KMS-11 (cell line): ENCODE measurements at regions not wholly inside any gene's neighbourhood (a gene's known extent, or its start where the extent isn't known, plus 50 kb on each side); places are given as distances from the start of the nearest gene placed in this dataset.

Experiments
- H2AFZ ChIP-seq: fragments of 200-600 bp; sonication (generic); 2 replicates; pipeline ENCODE4 v1.6.1; 2016; ENCODE audit warnings: antibody characterized with exemption, mixed run types, low read depth
- H3K27ac ChIP-seq: fragments of 200-600 bp; sonication (generic); 2 replicates; pipeline ENCODE4 v1.6.1; 2016; ENCODE audit warnings: mild to moderate bottlenecking, mixed run types
- H3K27me3 ChIP-seq: fragments of 200-600 bp; sonication (generic); 2 replicates; pipeline ENCODE4 v1.6.1; 2017; ENCODE audit warnings: mild to moderate bottlenecking, low read depth, mixed run types, moderate library complexity; ENCODE audit not compliant: insufficient read depth
- H3K36me3 ChIP-seq: fragments of 200-600 bp; sonication (generic); 2 replicates; pipeline ENCODE4 v1.6.1; 2017; ENCODE audit warnings: mild to moderate bottlenecking, mixed run types; ENCODE audit not compliant: insufficient read depth
- H3K4me1 ChIP-seq: fragments of 200-600 bp; sonication (generic); 2 replicates; pipeline ENCODE4 v1.6.1; 2016; ENCODE audit warnings: mild to moderate bottlenecking, low read depth, mixed run types; ENCODE audit not compliant: poor library complexity, severe bottlenecking
- H3K4me2 ChIP-seq: fragments of 200-600 bp; sonication (generic); 2 replicates; pipeline ENCODE4 v1.7.0; 2016; ENCODE audit warnings: mild to moderate bottlenecking, mixed run types
- H3K4me3 ChIP-seq: fragments of 200-600 bp; sonication (generic); IDR thresholded peaks from 2 replicates; pipeline ENCODE4 v1.6.1; 2017; ENCODE audit warnings: low read depth, low read length, mixed read lengths; ENCODE audit not compliant: insufficient read depth
- H3K79me2 ChIP-seq: fragments of 200-600 bp; sonication (generic); 2 replicates; pipeline ENCODE4 v1.6.1; 2016; ENCODE audit warnings: low read depth, mixed run types; ENCODE audit not compliant: insufficient read depth
- H3K9ac ChIP-seq: fragments of 200-600 bp; sonication (generic); 2 replicates; pipeline ENCODE4 v1.6.1; 2016; ENCODE audit warnings: mild to moderate bottlenecking, mixed run types
- H4K20me1 ChIP-seq: fragments of 200-600 bp; sonication (generic); 2 replicates; pipeline ENCODE4 v1.6.1; 2016; ENCODE audit warnings: mild to moderate bottlenecking, mixed run types; ENCODE audit not compliant: insufficient read depth
- TF ChIP-seq, protein P1 (sequence below): fragments of 200-600 bp; sonication (generic); conservative IDR thresholded peaks from 2 replicates; pipeline ENCODE4 v1.6.1; 2017; ENCODE audit warnings: low read depth, mild to moderate bottlenecking, antibody characterized with exemption, low read length, moderate library complexity, mixed read lengths

DNA sequence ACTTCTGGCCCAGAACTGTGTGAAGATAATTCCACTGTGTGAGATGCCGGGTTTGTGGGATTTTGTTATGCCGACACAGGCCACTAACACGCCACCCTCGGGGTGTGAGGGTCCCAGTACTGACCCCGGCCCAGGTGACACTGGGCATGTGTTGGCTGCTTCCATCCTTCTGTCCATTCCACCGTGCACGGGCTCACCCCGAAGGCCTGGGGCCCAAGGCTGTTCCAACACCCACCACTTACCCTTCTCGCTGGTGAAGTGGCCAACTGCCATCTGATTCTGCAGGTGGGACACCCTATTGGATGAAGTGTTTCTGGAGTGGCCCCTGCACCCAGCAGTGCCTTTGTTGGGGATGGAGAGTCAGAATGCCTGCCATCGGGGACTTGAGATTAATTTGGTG lies 1307.5 kb downstream of the BRD1 start:
- Histone ChIP-seq H3K79me2 (no peaks in the 10 kb centered on the region), H3K4me3 (no peak overlapping the region), H3K27ac (no peak overlapping the region), H3K4me1 (no peaks in the 10 kb centered on the region), H3K27me3 (no peaks in the 10 kb centered on the region; the same call in 1 of the 2 replicates), H3K9ac (no peak overlapping the region), H2AFZ (no peak overlapping the region), H3K4me2 (no peak overlapping the region), H3K36me3 (no peaks in the 10 kb centered on the region), H4K20me1 (no peaks in the 10 kb centered on the region)
- TF ChIP-seq, protein P1, sequence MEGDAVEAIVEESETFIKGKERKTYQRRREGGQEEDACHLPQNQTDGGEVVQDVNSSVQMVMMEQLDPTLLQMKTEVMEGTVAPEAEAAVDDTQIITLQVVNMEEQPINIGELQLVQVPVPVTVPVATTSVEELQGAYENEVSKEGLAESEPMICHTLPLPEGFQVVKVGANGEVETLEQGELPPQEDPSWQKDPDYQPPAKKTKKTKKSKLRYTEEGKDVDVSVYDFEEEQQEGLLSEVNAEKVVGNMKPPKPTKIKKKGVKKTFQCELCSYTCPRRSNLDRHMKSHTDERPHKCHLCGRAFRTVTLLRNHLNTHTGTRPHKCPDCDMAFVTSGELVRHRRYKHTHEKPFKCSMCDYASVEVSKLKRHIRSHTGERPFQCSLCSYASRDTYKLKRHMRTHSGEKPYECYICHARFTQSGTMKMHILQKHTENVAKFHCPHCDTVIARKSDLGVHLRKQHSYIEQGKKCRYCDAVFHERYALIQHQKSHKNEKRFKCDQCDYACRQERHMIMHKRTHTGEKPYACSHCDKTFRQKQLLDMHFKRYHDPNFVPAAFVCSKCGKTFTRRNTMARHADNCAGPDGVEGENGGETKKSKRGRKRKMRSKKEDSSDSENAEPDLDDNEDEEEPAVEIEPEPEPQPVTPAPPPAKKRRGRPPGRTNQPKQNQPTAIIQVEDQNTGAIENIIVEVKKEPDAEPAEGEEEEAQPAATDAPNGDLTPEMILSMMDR, result no peak

DNA sequence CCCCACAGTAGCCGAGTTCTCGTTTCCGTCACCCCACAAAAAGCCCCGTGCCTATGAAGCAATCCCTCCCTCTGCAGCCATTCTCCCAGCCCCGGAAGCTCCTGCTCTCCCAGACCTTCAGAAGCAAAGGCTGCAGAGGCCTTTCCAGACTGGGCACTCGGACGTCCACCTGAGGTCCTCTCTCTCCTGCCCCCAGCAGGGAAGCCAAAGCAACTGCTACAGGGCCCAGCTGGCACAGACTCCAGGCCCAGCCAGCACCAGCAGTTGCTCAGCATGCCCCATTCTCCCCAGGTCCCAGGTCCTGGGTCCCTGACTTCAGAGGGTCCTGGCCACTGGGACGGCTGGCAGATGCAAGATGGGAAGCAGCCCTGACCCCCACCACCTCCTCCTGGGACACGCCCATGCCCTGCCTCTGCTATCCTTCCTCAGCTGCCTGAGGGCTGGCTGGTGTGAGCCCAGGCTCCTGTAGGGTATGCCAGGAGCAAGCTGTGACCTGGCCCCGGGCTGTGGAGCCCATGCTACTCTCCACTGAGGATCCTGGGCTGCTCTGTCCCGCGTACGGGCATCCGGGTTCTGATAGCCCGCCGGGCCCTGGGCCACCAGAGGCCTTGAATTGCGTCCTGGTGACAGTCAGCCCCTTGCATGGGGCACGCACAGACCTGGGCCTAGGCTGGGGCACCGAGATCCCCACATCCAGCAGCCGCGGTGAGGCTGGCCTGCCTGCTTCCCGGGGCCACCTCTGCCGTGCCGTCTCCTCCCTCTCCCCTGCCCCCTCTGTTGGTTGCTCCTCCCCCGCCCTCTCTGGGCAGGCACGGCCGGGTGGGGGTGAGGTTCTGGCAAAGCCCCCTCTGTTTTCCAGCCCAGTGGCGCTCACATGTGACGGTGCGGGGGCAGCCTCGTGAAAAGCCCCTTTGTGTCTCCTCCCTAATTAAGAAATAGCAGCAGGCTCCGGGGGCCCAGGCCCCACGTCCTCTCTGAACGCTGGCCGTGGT lies 1310.3 kb downstream of the BRD1 start:
- Histone ChIP-seq H3K79me2 (no peaks in the 10 kb centered on the region), H3K4me2 (no peak overlapping the region), H2AFZ (no peak overlapping the region), H3K9ac (no peak overlapping the region), H3K36me3 (no peaks in the 10 kb centered on the region), H3K4me1 (no peaks in the 10 kb centered on the region), H3K27ac (no peak overlapping the region), H4K20me1 (no peaks in the 10 kb centered on the region), H3K27me3 (no peaks in the 10 kb centered on the region; the same call in 1 of the 2 replicates), H3K4me3 (no peak overlapping the region)
- TF ChIP-seq, protein P1, result no peak

DNA sequence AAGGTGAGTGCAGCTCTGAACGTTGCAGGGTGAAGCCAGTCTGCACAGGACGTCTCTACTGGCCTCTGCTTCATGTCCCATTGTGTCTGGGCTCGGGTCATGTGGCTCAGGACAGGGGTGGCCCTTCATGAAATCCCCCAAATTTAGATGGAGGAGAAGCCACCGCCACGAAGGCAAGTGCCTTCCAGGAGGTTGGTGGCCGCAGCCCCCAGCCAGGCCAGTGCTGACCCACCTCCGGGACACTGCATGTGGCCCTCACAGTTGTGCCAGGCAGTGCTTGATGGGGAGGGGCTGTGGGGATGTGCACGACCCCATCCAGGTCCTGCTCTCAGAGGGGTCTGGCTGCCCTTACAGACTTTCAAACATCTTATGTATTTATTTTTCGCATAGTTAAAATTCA lies 1311.1 kb downstream of the BRD1 start:
- Histone ChIP-seq H3K4me1 (no peaks in the 10 kb centered on the region), H3K36me3 (no peaks in the 10 kb centered on the region), H3K27me3 (no peaks in the 10 kb centered on the region; the same call in 1 of the 2 replicates), H2AFZ (no peak overlapping the region), H3K27ac (no peak overlapping the region), H3K79me2 (no peaks in the 10 kb centered on the region), H4K20me1 (no peaks in the 10 kb centered on the region), H3K4me3 (no peak overlapping the region), H3K9ac (no peak overlapping the region), H3K4me2 (no peak overlapping the region)
- TF ChIP-seq, protein P1, result no peak

DNA sequence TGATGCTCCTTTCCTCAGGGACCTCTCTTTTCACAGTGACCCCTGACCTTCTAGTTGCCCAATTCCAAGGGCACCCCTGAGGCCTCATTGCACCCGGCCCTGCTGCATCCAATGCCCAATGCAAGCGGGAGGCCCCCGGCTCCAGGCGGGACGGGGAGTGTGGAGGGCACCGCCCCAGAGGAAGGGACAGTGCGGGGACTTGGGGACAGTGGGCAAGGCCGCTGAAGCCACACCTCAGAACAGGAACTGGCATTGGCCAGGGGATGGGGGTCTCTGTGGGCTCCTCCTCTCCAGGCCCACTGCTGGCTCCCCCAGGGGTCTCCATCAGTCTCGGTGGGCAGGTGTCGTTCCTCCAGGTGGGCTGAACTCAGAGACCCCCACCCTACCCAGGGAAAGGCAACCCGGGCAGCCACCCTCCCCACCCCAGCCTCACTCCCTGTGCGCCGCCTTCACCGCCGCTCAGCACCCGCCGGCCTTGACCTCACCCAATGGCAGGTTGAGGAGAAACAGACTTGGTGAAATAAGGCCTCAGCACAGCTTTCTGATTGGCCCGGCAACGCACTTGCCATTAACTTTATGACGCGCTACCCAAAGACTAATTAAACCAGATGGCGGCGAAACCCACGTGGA lies 1312.0 kb downstream of the BRD1 start:
- Histone ChIP-seq H3K27ac (no peak overlapping the region), H3K79me2 (no peaks in the 10 kb centered on the region), H3K4me3 (no peak overlapping the region), H4K20me1 (no peaks in the 10 kb centered on the region), H3K9ac (no peak overlapping the region), H3K4me1 (no peaks in the 10 kb centered on the region), H3K27me3 (no peaks in the 10 kb centered on the region; the same call in 1 of the 2 replicates), H3K4me2 (no peak overlapping the region), H2AFZ (no peak overlapping the region), H3K36me3 (no peaks in the 10 kb centered on the region)
- TF ChIP-seq, protein P1, result no peak
